Hepatocyte (in vitro differentiated cells): ENCODE measurements at regions not wholly inside any gene's neighbourhood (a gene's known extent, or its start where the extent isn't known, plus 50 kb on each side); places are given as distances from the start of the nearest gene placed in this dataset.

Experiments
- DNase-seq: peaks from one replicate; pipeline ENCODE4 v3.0.0-alpha.2; 2016; ENCODE audit warnings: low spot score
- H2AFZ ChIP-seq: fragments of 200-600 bp; sonication (generic); 2 replicates; pipeline ENCODE4 v1.6.0; 2016; ENCODE audit warnings: antibody characterized with exemption, mild to moderate bottlenecking
- H3K27ac ChIP-seq: fragments of 200-600 bp; sonication (generic); 2 replicates; pipeline ENCODE4 v1.5.1; 2016; ENCODE audit warnings: mild to moderate bottlenecking
- H3K27me3 ChIP-seq: fragments of 200-600 bp; sonication (generic); 2 replicates; pipeline ENCODE4 v1.6.1; 2016
- H3K36me3 ChIP-seq: fragments of 200-600 bp; sonication (generic); replicated peaks from 2 replicates; pipeline ENCODE4 v1.5.1; 2016; ENCODE audit warnings: low read depth; ENCODE audit not compliant: insufficient read depth
- H3K4me1 ChIP-seq: fragments of 200-600 bp; sonication (generic); 2 replicates; pipeline ENCODE4 v1.5.1; 2016; ENCODE audit warnings: mild to moderate bottlenecking, moderate library complexity; ENCODE audit not compliant: insufficient read depth
- H3K4me2 ChIP-seq: fragments of 200-600 bp; sonication (generic); 2 replicates; pipeline ENCODE4 v1.6.0; 2016
- H3K4me3 ChIP-seq: fragments of 200-600 bp; sonication (generic); 2 replicates; pipeline ENCODE4 v1.5.1; 2016; ENCODE audit warnings: mild to moderate bottlenecking
- H3K79me2 ChIP-seq: fragments of 200-600 bp; sonication (generic); 2 replicates; pipeline ENCODE4 v1.6.0; 2017; ENCODE audit warnings: mild to moderate bottlenecking
- H3K9me2 ChIP-seq: fragments of 200-600 bp; sonication (generic); replicated peaks from 2 replicates; pipeline ENCODE4 v1.6.0; 2017; ENCODE audit warnings: mild to moderate bottlenecking; ENCODE audit not compliant: insufficient read depth
- H3K9me3 ChIP-seq: fragments of 200-600 bp; sonication (generic); 2 replicates; pipeline ENCODE4 v1.5.1; 2016; ENCODE audit warnings: low read depth, mild to moderate bottlenecking
- H4K20me1 ChIP-seq: fragments of 200-600 bp; sonication (generic); 2 replicates; pipeline ENCODE4 v1.6.0; 2016; ENCODE audit warnings: mild to moderate bottlenecking; ENCODE audit not compliant: insufficient read depth, poor library complexity, severe bottlenecking
- CTCF ChIP-seq: fragments of 200-600 bp; sonication (generic); IDR thresholded peaks from 2 replicates; pipeline ENCODE4 v1.5.1; 2016; ENCODE audit warnings: antibody characterized with exemption, mild to moderate bottlenecking; ENCODE audit not compliant: poor library complexity
- EZH2 ChIP-seq: fragments of 200-600 bp; sonication (generic); IDR thresholded peaks from 2 replicates; pipeline ENCODE4 v1.6.1; 2016; ENCODE audit warnings: antibody characterized with exemption, mild to moderate bottlenecking, borderline replicate concordance
- EZH2phosphoT487 ChIP-seq: fragments of 200-600 bp; sonication (generic); IDR thresholded peaks from one replicate; pipeline ENCODE4 v1.6.1; 2018; ENCODE audit warnings: antibody characterized with exemption, mild to moderate bottlenecking, low read depth, moderate library complexity; ENCODE audit not compliant: unreplicated experiment, severe bottlenecking
- WGBS: methylation state at CpG from one replicate; pipeline ENCODE4 v1.1.6; 2016; ENCODE audit warnings: low lambda C conversion rate; ENCODE audit errors: missing lambda C conversion rate; 5-methylcytosine and 5-hydroxymethylcytosine counted together

- no peaks in the 10 kb centered on the region for H3K79me2 ChIP-seq
- H2AFZ ChIP-seq = peak overlapping the region; percentile 28
- no peaks in the 10 kb centered on the region for H4K20me1 ChIP-seq
- WGBS = 36% methylated on average over 17 of the region's 17 CpGs
- no peaks in the 10 kb centered on the region for H3K36me3 ChIP-seq
- TF ChIP-seq CTCF = peak; percentile 98
- TF ChIP-seq EZH2 = no peak
- H3K9me3 ChIP-seq = no peaks in the 10 kb centered on the region
- peak overlapping the region; percentile 66 for H3K4me2 ChIP-seq
- H3K27me3 ChIP-seq = no peaks in the 10 kb centered on the region
- peak overlapping the region; percentile 83 for H3K27ac ChIP-seq
- peaks cover 7% of the 10 kb centered on the region for H3K4me1 ChIP-seq
- H3K4me3 ChIP-seq = no peak overlapping the region
- no peaks in the 10 kb centered on the region for H3K9me2 ChIP-seq
- peak; percentile 91 for DNase-seq
These were observed 344.3 kb upstream of the KLF3 start for GRCh38 chr4:38319456-38320342.

GRCh38 chr4:38320343-38320695 lies 343.7 kb upstream of the KLF3 start:
- H3K9me2 ChIP-seq = no peaks in the 10 kb centered on the region
- H3K36me3 ChIP-seq = no peaks in the 10 kb centered on the region
- H3K4me1 ChIP-seq = peaks cover 7% of the 10 kb centered on the region
- H3K4me2 ChIP-seq = peak overlapping the region; percentile 47
- H4K20me1 ChIP-seq = no peaks in the 10 kb centered on the region
- H2AFZ ChIP-seq = peak overlapping the region; percentile 12
- peak overlapping the region; percentile 36 for H3K27ac ChIP-seq
- H3K79me2 ChIP-seq = no peaks in the 10 kb centered on the region
- H3K4me3 ChIP-seq = no peak overlapping the region
- H3K9me3 ChIP-seq = no peaks in the 10 kb centered on the region
- 87% methylated on average over 5 of the region's 5 CpGs for WGBS
- no peak for TF ChIP-seq EZH2
- no peak for TF ChIP-seq CTCF
- TF ChIP-seq EZH2phosphoT487 = no peak
- no peaks in the 10 kb centered on the region for H3K27me3 ChIP-seq
- DNase-seq = no peak

GRCh38 chr4:38320833-38321232 lies 343.2 kb upstream of the KLF3 start:
- no peaks in the 10 kb centered on the region for H3K9me3 ChIP-seq
- no peak overlapping the region for H2AFZ ChIP-seq
- no peaks in the 10 kb centered on the region for H4K20me1 ChIP-seq

More at GRCh38 chr4:38320833-38321232, 343.2 kb upstream of the KLF3 start:
- Histone ChIP-seq H3K4me1 (peaks cover 7% of the 10 kb centered on the region), H3K27me3 (no peaks in the 10 kb centered on the region), H3K9me2 (no peaks in the 10 kb centered on the region), H3K4me2 (no peak overlapping the region), H3K27ac (no peak overlapping the region), H3K79me2 (no peaks in the 10 kb centered on the region), H3K4me3 (no peak overlapping the region), H3K36me3 (no peaks in the 10 kb centered on the region)
- 86% methylated on average over 4 of the region's 4 CpGs for WGBS
- DNase-seq = no peak
- TF ChIP-seq EZH2phosphoT487 = no peak
- no peak for TF ChIP-seq CTCF
- no peak for TF ChIP-seq EZH2
